Cardiac fibroblast (primary cell): ENCODE measurements at regions not wholly inside any gene's neighbourhood (a gene's known extent, or its start where the extent isn't known, plus 50 kb on each side); places are given as distances from the start of the nearest gene placed in this dataset.

Experiments
- DNase-seq, 2 donors: peaks; one replicate each; pipeline versions ENCODE4 v3.0.0 to v3.0.0-alpha.2; 2010; ENCODE audit warnings: low read depth in 2 of 2
- H3K4me3 ChIP-seq, 2 donors: replicated peaks in 1 of 2; 1 replicate in 1 of 2; 2 replicates in 1 of 2; pipeline ENCODE4 v1.5.1; 2011; ENCODE audit warnings: low read depth in 2 of 2, low read length in 2 of 2, mild to moderate bottlenecking in 2 of 2, moderate library complexity in 1 of 2
- CTCF ChIP-seq: IDR thresholded peaks from one replicate; pipeline ENCODE4 v1.5.1; 2011; ENCODE audit warnings: low read depth, mild to moderate bottlenecking, low read length, inconsistent platforms

- TF ChIP-seq CTCF: no peak
- peak; percentile 11 to 33 for DNase-seq
- no peak overlapping the region for H3K4me3 ChIP-seq
Observed at GRCh38 chr6:2476376-2476775, 231.0 kb upstream of the GMDS start.

GRCh38 chr6:2471472-2471871 lies 226.1 kb upstream of the GMDS start:
- TF ChIP-seq CTCF: no peak
- H3K4me3 ChIP-seq: no peak overlapping the region
- no peak for DNase-seq

GRCh38 chr6:2469428-2469827 lies 224.0 kb upstream of the GMDS start:
- no peak for DNase-seq
- no peak for TF ChIP-seq CTCF
- H3K4me3 ChIP-seq: no peak overlapping the region

GRCh38 chr6:2468601-2468955 lies 223.2 kb upstream of the GMDS start:
- TF ChIP-seq CTCF: no peak
- peak; percentile 9 to 16 for DNase-seq
- no peak overlapping the region for H3K4me3 ChIP-seq

- DNase-seq: peak in 1 of 2 donors; percentile 3
- TF ChIP-seq CTCF: no peak
- H3K4me3 ChIP-seq: no peak overlapping the region
Observed at GRCh38 chr6:2467929-2468600, 222.7 kb upstream of the GMDS start.

- TF ChIP-seq CTCF: no peak
- no peak for DNase-seq
- H3K4me3 ChIP-seq: no peak overlapping the region
Observed at GRCh38 chr6:2465336-2465735, 219.9 kb upstream of the GMDS start.

- no peak overlapping the region for H3K4me3 ChIP-seq
- no peak for TF ChIP-seq CTCF
- no peak for DNase-seq
Observed at GRCh38 chr6:2464641-2465040, 219.2 kb upstream of the GMDS start.
